NCI-H345 (cell line): ENCODE measurements at regions not wholly inside any gene's neighbourhood (a gene's known extent, or its start where the extent isn't known, plus 50 kb on each side); places are given as distances from the start of the nearest gene placed in this dataset.

Experiments
- DNase-seq: peaks from one replicate; lab custom pipeline; 2025; lab: John Stamatoyannopoulos, UW

- no peak for DNase-seq
Measured at GRCh38 chr14:53545217-53545616, 392.1 kb upstream of the DDHD1 start.

GRCh38 chr14:53542732-53543131, 389.6 kb upstream of the DDHD1 start:
- DNase-seq, result peak; percentile 89

DNA sequence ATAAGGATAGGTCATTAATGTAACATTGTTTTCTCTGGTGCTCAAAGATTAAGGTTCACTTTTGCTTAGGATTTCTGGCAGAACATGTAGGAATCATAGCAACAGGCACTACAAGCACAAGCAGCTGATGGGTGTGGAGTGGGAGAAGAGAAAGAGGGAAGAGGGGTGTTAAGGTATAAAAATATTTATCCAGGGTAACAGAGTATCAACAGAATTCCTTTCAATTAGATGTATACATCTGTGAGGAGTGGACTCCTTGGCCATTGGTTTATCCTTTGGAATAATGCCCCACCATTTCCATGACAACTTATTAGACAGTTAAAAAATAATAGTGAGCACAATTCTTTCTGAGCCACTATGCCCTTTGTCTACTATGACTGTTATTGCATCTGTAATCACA, 388.3 kb upstream of the DDHD1 start:
- no peak for DNase-seq

GRCh38 chr14:53539489-53540126, 386.5 kb upstream of the DDHD1 start:
- DNase-seq, result peak; percentile 71

- DNase-seq, result no peak
Measured at GRCh38 chr14:53538316-53538881, 385.3 kb upstream of the DDHD1 start.

DNA sequence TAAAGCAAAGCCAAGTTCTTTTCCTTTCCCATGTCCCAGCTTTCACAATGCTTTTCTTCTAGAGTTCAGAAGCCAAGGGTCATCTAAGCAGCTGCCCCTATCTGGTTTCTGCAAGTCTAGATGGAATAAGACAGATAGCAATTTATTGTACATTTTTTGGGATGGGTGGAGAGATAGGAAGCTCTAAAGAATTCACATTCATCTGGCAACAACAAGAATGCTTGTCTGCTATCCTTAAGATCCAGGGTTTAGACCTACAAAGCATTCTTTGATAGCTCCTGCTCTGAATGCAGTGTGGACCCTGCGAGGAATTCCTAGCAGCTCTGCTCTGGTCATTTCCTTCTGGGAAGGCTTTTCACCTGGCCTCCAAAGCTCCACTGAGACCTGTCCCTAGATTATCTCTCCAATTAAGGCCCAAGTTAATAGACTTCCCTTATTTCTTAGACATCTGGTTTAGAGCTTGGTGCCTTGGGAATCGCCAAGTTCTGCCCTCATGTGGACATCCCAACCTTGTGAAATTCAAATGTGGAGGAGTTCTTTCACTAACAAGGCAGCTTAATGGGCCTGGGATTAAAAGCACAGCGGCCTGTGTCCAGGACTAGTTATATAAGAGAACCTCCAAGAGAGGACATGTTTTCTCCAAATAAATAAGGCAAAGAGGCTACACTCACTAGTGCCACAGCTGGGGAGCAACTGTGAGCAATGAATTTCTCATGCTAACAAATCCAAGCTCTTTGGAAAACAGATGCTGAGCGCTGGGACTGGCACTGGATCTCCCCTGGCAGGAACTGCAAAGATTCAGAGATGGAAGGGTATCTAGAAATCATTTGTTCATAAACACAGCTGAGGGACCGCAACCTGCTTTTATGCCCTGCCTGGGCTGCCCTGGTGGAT, 384.5 kb upstream of the DDHD1 start:
- DNase-seq, result no peak

DNA sequence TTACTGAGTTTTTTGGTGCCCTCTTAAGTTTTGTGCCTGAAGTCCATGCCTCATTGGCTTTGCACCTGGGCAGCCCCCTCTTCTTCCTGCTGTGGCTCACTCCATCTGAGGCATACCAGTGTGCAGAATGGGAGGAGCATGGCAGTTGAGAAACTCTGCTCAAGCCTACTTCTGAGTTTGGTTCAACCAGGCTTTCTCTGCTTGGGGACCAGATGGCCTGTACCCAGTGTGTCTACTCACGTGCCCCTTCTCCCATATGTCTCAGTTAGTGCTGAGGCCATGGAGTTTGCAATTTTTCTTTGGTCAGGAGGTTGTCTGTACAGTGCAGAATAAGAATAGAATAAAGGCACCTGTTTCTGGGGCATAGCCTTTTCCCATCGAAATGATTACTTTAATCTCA, 383.3 kb upstream of the DDHD1 start:
- no peak for DNase-seq

DNA sequence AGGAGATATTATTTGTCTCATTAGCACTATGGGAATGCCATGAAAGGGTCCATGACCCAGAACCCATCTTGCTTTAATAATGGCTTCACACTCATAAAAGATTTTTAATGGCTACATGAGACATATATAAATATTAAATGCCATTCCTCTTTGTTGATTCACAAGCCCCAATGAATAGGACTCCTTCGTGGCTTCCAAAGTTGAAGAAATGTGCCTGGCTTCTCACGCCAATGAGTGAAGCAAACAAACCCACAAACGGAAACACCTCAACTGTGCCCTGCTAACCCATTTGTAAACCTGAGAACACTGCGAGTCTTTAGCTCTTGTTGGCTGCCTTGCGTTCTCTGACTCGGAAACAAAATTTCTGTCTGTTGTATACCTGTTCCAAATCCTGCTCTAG, 381.7 kb upstream of the DDHD1 start:
- no peak for DNase-seq

DNA sequence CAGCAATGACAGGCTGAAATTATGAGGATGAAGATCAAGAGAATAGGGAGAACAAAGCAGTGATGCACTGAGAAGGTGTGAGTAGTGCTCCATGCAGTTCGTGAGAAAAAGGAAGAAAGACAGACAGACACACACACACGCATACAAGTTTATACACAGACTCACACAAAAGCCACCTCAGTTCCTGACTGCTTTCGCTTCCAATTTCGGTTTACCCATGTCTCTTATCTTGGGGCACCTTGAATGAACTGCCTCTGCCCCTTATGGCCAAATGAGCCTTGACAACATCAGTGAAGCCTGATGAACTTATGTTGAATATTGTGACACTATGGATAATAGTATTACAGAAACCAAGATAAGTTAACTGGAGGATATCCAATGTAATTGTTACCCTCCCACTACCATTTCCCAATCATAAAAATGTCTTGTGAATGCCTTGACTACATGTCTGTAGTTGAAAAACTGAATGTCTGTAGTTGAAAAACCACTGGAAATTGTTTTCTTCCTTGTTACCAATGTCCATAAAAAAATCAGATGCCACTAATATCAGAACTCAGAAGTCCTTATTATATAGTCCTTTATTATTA, 380.4 kb upstream of the DDHD1 start:
- no peak for DNase-seq

GRCh38 chr14:53532853-53533252, 379.7 kb upstream of the DDHD1 start:
- no peak for DNase-seq

DNA sequence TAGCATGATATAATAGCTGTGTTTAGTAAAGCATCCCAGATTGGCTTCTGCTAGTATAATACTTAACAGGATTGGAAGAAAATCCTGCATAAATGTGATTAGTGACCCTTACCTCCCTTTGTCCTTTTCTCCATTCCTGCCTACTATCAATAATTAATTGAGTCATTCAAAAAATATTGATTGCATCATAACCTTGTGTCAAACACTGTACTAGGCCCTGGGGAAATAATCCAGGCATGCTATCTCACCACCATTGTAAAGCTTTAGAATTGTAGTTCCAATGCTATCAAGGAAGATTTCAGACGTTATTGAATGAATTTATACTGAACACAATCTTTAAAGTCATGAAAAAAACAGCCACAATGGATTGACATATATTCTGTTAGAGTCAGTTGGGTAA, 378.6 kb upstream of the DDHD1 start:
- no peak for DNase-seq

- DNase-seq, result no peak
Measured at GRCh38 chr14:53531156-53531555, 378.0 kb upstream of the DDHD1 start.

GRCh38 chr14:53529519-53529918, 376.4 kb upstream of the DDHD1 start:
- DNase-seq, result no peak

GRCh38 chr14:53528185-53528671, 375.1 kb upstream of the DDHD1 start:
- no peak for DNase-seq

DNA sequence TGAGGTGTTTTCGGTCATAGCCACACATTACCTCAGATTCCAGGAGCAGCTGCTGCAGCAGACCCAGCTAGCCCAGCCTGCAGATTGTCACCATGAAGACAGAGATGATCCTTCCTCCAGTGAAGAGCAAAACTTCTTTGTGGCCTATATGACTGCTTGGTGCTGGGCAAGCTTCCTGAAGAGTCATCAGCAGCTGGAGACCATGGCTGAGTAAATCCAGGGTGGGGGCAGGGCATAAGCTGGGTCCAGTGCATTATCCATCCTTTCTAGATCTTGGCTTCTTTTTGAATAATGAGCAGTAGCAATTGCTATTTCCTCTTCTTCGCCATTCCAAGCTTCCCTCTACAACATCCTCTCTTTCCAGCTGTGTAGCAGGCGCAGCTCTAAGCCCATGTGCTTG, 373.1 kb upstream of the DDHD1 start:
- DNase-seq, result no peak

DNA sequence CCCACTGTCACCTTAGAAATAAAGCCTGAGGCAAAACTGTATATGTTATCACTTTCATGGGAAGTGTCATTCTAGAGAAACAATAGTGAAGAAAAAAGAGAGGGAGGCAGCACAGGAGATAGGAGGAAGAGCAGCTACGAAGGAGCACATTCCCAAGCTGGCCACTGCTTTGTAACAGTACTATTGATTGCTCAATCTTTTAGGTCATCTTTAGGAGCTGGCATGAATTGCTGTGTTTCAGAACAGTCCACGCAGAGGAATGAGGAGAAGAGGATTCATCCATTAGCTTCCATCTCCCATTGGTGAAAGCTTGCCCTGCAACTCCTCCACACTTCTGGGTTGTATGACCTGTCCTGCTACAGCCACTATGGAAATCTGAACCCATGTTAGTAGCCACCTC, 372.5 kb upstream of the DDHD1 start:
- DNase-seq, result no peak

- DNase-seq, result no peak
Measured at GRCh38 chr14:53524391-53524790, 371.3 kb upstream of the DDHD1 start.

- DNase-seq, result no peak
Measured at GRCh38 chr14:53523226-53523625, 370.1 kb upstream of the DDHD1 start.

DNA sequence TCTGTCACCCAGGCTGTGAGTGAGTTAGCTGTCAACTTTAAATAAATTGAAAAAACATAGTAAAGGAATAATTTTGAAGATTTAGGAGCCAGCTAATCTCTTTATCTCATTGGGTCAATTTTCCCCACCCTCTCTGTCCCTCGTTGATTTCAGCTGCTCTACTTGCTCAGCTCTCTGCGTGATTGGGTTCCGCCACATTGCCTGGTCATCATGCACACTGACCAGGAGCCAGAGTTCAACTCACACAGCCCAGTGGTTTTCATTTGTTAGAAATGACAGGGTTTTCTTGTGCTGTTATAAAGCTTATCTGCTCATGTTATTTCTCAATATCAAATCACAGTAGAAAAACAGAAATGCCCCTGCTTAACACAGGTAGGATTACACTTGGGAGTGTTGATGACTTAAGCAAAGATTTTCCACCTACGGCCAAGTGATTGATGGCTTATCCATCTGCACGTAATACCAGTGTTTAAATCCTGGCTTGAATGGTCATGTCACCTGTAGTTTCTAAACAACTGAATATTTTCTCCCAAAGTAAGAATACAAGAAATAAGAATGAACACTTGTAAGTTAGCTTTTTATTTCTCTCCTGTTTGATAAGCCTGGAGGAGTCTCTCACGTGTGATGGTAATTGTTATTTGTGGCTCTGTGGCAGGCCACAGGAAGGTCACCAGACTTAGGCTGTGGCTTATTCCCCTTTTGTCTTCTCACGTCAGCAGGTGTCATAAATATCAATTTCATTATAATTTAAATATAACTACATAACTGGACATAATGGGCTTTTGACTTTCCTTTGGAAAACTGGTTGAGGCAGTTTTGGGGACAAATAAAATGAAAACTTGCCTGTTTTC, 367.2 kb upstream of the DDHD1 start:
- DNase-seq, result no peak

DNA sequence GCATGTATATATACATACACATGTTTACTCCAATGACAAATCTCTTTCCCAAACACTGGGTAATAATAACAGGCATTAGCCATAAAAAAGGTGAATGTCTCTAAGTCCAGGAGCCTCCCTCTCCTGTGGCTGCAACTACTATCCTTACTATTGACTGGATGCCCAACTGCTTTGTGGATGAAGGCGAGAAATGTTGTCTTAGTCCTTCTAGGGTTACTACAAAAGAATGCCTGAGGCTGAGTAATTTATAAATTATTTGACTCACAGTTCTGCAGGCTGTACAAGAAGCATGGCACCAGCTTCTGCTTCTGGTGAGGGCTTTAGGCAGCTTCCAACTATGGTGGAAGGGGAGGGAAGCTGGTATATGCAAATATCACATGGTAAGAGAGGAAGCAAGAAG, 366.0 kb upstream of the DDHD1 start:
- no peak for DNase-seq

DNA sequence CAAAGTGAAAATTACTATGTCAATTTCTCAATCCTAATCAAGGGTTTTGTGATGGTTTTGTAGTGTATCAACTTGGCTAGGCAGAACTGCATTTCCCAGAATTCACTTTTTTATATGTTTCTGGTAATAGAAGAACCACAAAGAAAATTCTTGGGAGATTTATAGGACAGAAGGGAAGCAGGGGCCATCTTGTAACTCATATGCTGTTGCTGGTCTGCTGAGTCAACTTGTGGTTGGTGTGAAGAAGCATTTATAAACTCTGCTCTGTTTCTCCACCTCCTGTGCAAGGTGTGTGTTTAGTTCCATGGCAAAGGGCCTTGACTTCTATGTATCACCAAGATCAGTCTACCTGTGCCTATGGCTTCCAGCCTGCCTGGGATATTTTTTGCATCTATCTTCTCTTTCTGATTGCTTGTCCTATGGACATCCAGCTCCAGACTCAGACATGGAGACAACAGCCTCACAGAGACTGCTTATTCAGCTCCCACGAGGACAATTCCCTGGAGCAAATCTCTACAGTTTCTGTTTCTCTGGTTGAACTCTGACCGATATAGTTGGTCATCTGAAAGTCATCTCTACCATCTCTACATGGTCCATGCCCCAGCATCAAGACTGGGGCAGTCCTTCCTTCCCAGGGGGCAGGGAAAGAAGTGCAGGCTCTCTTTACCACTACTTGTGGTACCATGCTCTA, 364.3 kb upstream of the DDHD1 start:
- DNase-seq, result no peak
